ENCODE measurements at regions not wholly inside any gene's neighbourhood (a gene's known extent, or its start where the extent isn't known, plus 50 kb on each side); places are given as distances from the start of the nearest gene placed in this dataset.

DNA sequence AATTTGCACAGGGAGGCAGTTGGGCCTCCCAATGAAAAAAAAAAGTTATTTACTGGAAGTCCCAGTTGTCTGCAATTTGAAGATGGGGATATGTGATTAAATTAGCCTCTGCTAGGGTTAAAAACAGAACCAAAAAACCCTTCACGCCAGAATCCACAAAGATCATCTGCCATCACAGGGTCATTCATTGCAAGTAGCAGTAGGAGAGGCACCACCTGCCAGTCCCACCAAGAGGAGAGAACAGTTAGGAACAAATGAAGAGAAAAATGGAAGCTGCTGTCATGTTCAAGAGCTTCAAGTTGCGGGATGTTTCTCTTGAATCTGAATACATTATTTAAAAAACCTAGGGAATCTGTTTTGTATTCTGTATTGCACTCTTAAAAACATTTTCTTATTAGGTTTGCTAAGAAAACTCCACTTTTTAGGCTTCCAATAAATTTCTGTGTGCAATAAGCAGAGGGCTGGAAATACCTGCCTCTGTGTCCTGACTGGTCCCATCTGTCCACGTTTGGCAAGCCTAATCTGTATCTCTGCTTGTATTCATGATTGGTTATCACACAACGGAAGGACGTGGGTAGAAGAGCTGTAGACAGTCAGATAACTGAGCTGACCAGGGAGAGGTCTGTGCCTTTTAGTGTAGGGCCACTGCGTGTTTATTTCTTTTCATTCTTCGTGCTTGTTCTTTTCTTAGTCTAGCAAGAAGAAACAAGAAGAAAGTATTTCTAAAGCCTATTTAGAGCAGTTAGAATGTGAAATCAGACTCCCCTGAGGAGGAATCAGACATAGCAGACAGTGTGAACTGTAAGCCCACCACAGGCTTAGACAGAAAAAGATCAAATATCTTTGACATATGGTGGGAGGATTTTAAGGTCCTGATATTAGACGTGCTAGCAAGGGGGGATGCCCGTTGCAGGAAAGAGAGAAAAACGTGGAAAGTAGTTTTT lies 630.6 kb upstream of the SEMA6A start:
- TF ChIP-seq, protein P1, sequence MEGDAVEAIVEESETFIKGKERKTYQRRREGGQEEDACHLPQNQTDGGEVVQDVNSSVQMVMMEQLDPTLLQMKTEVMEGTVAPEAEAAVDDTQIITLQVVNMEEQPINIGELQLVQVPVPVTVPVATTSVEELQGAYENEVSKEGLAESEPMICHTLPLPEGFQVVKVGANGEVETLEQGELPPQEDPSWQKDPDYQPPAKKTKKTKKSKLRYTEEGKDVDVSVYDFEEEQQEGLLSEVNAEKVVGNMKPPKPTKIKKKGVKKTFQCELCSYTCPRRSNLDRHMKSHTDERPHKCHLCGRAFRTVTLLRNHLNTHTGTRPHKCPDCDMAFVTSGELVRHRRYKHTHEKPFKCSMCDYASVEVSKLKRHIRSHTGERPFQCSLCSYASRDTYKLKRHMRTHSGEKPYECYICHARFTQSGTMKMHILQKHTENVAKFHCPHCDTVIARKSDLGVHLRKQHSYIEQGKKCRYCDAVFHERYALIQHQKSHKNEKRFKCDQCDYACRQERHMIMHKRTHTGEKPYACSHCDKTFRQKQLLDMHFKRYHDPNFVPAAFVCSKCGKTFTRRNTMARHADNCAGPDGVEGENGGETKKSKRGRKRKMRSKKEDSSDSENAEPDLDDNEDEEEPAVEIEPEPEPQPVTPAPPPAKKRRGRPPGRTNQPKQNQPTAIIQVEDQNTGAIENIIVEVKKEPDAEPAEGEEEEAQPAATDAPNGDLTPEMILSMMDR (IDR thresholded peaks at IDR 0.05; ENCODE audit: extremely low read depth in 1 of 2, insufficient read depth in 1 of 2, low read depth in 1 of 2, low read length in 2 of 2) = no peak
- TF ChIP-seq POLR2A (IDR thresholded peaks at IDR 0.05; ENCODE audit: low read depth, low read length) = no peak
- no peak for TF ChIP-seq POLR2AphosphoS5 (IDR thresholded peaks at IDR 0.05; ENCODE audit: insufficient read depth, low read depth, low read length)
- TF ChIP-seq EZH2 (IDR thresholded peaks at IDR 0.05; ENCODE audit: borderline replicate concordance, low read depth, low read length, severe bottlenecking) = no peak
- no peak for TF ChIP-seq GATA2 (IDR thresholded peaks at IDR 0.05; ENCODE audit: insufficient read depth, insufficient read length, low read depth, low read length)
- TF ChIP-seq FOS (IDR thresholded peaks at IDR 0.05; ENCODE audit: borderline replicate concordance, insufficient read depth, low read length) = no peak
